Neural progenitor cell (in vitro differentiated cells): ENCODE measurements at regions not wholly inside any gene's neighbourhood (a gene's known extent, or its start where the extent isn't known, plus 50 kb on each side); places are given as distances from the start of the nearest gene placed in this dataset.

ENCODE experiments used
- DNase-seq: peaks from one replicate; pipeline ENCODE4 v3.0.0-alpha.2; 2016; ENCODE audit warnings: low spot score
- H2AFZ ChIP-seq: fragments of 200-600 bp; sonication (generic); replicated peaks from 2 replicates; pipeline ENCODE4 v1.6.1; 2016; ENCODE audit warnings: antibody characterized with exemption
- H3F3A ChIP-seq: fragments of 200-600 bp; sonication (generic); 2 replicates; pipeline ENCODE4 v1.6.1; 2016; ENCODE audit warnings: antibody characterized with exemption, low read depth
- H3K27ac ChIP-seq: fragments of 200-600 bp; sonication (generic); 2 replicates; pipeline ENCODE4 v1.5.1; 2016; ENCODE audit warnings: mild to moderate bottlenecking
- H3K27me3 ChIP-seq: fragments of 200-600 bp; sonication (generic); 2 replicates; pipeline ENCODE4 v1.6.1; 2016; ENCODE audit warnings: mild to moderate bottlenecking, moderate library complexity
- H3K36me3 ChIP-seq: fragments of 200-600 bp; sonication (generic); 2 replicates; pipeline ENCODE4 v1.5.1; 2016
- H3K4me1 ChIP-seq: fragments of 200-600 bp; sonication (generic); 2 replicates; pipeline ENCODE4 v1.6.1; 2016; ENCODE audit warnings: mixed run types
- H3K4me2 ChIP-seq: fragments of 200-600 bp; sonication (generic); 2 replicates; pipeline ENCODE4 v1.6.1; 2016
- H3K4me3 ChIP-seq: fragments of 200-600 bp; sonication (generic); 2 replicates; pipeline ENCODE4 v1.5.1; 2016
- H3K79me2 ChIP-seq: fragments of 200-600 bp; sonication (generic); 2 replicates; pipeline ENCODE4 v1.6.1; 2016; ENCODE audit warnings: low read depth
- H3K9ac ChIP-seq: fragments of 200-600 bp; sonication (generic); 2 replicates; pipeline ENCODE4 v1.6.1; 2016
- H3K9me3 ChIP-seq: fragments of 200-600 bp; sonication (generic); 2 replicates; pipeline ENCODE4 v1.5.1; 2016; ENCODE audit warnings: low read depth
- H4K20me1 ChIP-seq: fragments of 200-600 bp; sonication (generic); 2 replicates; pipeline ENCODE4 v1.6.1; 2016; ENCODE audit warnings: low read depth
- H3K27ac Mint-ChIP-seq: 3 replicates; pipeline ENCODE4 v1.8.0; 2021; ENCODE audit warnings: mixed read lengths
- H3K27me3 Mint-ChIP-seq: 2 replicates; pipeline ENCODE4 v1.8.0; 2022; ENCODE audit warnings: low read depth, mild to moderate bottlenecking, inconsistent platforms, moderate library complexity, mixed read lengths; ENCODE audit not compliant: insufficient read depth
- H3K36me3 Mint-ChIP-seq: 3 replicates; pipeline ENCODE4 v1.8.0; 2021; ENCODE audit warnings: mixed read lengths
- H3K4me1 Mint-ChIP-seq: 3 replicates; pipeline ENCODE4 v1.8.0; 2021; ENCODE audit warnings: mixed read lengths
- H3K4me3 Mint-ChIP-seq: 3 replicates; pipeline ENCODE4 v1.8.0; 2021; ENCODE audit warnings: mild to moderate bottlenecking, moderate library complexity, mixed read lengths
- H3K9me3 Mint-ChIP-seq: 3 replicates; pipeline ENCODE4 v1.8.0; 2020; ENCODE audit warnings: mixed read lengths
- CTCF ChIP-seq: fragments of 200-600 bp; sonication (generic); IDR thresholded peaks from 2 replicates; pipeline ENCODE4 v1.5.1; 2017; ENCODE audit warnings: antibody characterized with exemption, mild to moderate bottlenecking
- EZH2 ChIP-seq: fragments of 200-600 bp; sonication (generic); IDR thresholded peaks from 2 replicates; pipeline ENCODE4 v1.6.1; 2017; ENCODE audit warnings: antibody characterized with exemption, mild to moderate bottlenecking, moderate library complexity
- EZH2phosphoT487 ChIP-seq: fragments of 200-600 bp; sonication (generic); IDR thresholded peaks from 2 replicates; pipeline ENCODE4 v1.6.1; 2017; ENCODE audit warnings: antibody characterized with exemption

GRCh38 chr2:204074456-204074855 lies 137.9 kb downstream of the ICOS start:
- Histone ChIP-seq H3F3A (no peaks in the 10 kb centered on the region), H3K36me3 (no peaks in the 10 kb centered on the region), H3K27ac (no peak overlapping the region), H3K4me1 (no peaks in the 10 kb centered on the region), H3K4me3 (no peak overlapping the region), H3K4me2 (no peak overlapping the region), H3K9me3 (no peaks in the 10 kb centered on the region), H4K20me1 (no peaks in the 10 kb centered on the region), H3K27me3 (no peaks in the 10 kb centered on the region), H2AFZ (no peak overlapping the region), H3K79me2 (no peaks in the 10 kb centered on the region), H3K9ac (no peak overlapping the region)
- no peak overlapping the region for H3K27ac Mint-ChIP-seq
- H3K27me3 Mint-ChIP-seq: peaks cover 2% of the 10 kb centered on the region
- DNase-seq: no peak
- no peaks in the 10 kb centered on the region for H3K9me3 Mint-ChIP-seq
- no peak overlapping the region for H3K4me3 Mint-ChIP-seq
- H3K4me1 Mint-ChIP-seq: no peaks in the 10 kb centered on the region
- no peaks in the 10 kb centered on the region for H3K36me3 Mint-ChIP-seq
- no peak for TF ChIP-seq CTCF
- TF ChIP-seq EZH2phosphoT487: no peak
- TF ChIP-seq EZH2: no peak

DNA sequence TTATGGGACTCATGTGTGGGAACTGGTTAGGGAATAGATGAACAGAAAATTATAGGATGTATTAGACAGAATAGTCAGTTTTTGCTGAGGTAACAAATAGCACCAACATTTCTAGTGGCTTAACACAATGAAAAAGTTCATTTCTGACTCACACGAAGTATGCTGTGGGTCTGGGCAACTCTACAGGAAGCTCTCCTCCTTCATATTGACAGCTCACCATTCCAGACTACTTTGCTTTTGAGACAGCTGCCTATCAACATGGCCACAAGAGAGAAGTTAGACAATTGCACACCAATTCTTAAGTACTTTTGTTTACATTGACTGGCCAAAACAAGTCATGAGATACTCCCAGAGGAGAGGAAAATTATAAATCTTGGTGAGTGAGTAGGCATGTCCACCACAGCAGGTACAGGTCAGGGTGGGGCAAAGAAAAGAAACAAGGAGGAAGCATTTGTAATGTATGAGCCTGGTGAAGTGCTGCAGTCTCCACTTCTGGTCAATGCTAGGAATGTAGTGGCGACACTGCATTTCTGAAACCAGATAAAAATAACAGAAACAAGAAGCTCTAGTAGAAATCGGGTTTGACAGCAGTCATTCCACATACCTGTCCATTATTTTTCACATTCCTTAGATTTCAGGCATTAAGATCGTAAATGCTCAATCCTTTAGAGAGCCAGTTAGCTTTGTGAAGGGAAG lies 141.6 kb downstream of the ICOS start:
- no peaks in the 10 kb centered on the region for H4K20me1 ChIP-seq
- H3K36me3 ChIP-seq: no peaks in the 10 kb centered on the region
- no peak overlapping the region for H2AFZ ChIP-seq
- H3K27me3 ChIP-seq: no peaks in the 10 kb centered on the region
- H3K79me2 ChIP-seq: no peaks in the 10 kb centered on the region
- no peaks in the 10 kb centered on the region for H3K4me1 Mint-ChIP-seq
- H3K9ac ChIP-seq: no peak overlapping the region
- H3K4me1 ChIP-seq: no peaks in the 10 kb centered on the region
- DNase-seq: no peak
- no peak for TF ChIP-seq EZH2phosphoT487
- no peak for TF ChIP-seq EZH2
- TF ChIP-seq CTCF: no peak
- H3K27me3 Mint-ChIP-seq: no peaks in the 10 kb centered on the region
- H3K27ac ChIP-seq: no peak overlapping the region
- H3K36me3 Mint-ChIP-seq: no peaks in the 10 kb centered on the region
- H3F3A ChIP-seq: no peaks in the 10 kb centered on the region
- H3K4me3 ChIP-seq: no peak overlapping the region
- no peak overlapping the region for H3K27ac Mint-ChIP-seq
- H3K4me3 Mint-ChIP-seq: no peak overlapping the region
- no peaks in the 10 kb centered on the region for H3K9me3 ChIP-seq
- no peak overlapping the region for H3K4me2 ChIP-seq
- H3K9me3 Mint-ChIP-seq: no peaks in the 10 kb centered on the region

DNA sequence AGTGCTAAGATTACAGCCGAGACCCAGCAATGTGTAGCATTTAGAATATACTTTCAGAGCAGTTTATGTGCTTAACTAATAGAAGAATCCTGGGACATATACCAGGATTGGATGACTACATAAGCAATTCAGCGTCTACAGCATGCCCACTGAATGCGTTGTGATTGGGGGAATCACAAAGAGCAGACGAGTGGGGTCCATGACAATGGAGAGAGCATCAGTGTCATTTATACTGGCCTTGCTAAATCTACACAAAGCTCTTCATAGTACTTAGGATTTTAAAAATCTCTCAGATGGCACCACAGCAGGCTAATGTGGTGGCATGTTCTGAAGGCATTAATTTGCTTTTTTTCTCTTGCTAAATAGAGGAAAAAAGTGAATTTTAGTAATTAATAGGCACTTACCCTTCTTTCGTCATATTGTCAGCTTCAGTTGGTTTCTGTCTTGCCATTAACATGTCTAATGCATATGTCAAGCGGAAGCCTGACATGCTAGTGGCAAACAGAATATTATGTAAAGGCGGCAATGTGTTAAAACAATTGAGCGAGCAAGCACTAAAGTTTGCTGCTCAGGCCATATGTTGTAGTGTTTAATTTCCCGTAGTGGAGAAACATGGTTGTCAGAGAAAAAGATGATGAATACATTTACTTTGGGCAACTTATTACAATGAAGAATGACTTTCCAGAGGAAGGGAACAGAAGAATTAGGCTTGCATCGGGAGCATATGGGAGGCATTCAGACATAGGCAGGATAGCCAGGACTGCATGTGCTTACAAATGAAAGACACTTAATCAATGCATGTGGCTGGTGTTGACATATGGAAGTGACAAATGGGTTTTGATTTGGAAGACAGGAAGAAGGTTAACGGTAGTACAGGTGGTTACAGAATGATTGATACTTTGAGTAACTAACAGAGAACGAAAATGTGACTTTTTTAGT lies 145.2 kb downstream of the ICOS start:
- Histone ChIP-seq H2AFZ (no peak overlapping the region), H4K20me1 (no peaks in the 10 kb centered on the region), H3K27me3 (no peaks in the 10 kb centered on the region), H3K27ac (no peak overlapping the region), H3K9me3 (no peaks in the 10 kb centered on the region), H3K4me2 (no peak overlapping the region), H3K36me3 (no peaks in the 10 kb centered on the region), H3K4me3 (no peak overlapping the region), H3K4me1 (no peaks in the 10 kb centered on the region), H3F3A (no peaks in the 10 kb centered on the region), H3K9ac (no peak overlapping the region), H3K79me2 (no peaks in the 10 kb centered on the region)
- Mint-ChIP-seq H3K4me1 (no peaks in the 10 kb centered on the region), H3K27ac (no peak overlapping the region), H3K4me3 (no peak overlapping the region), H3K36me3 (no peaks in the 10 kb centered on the region), H3K9me3 (peaks cover 2% of the 10 kb centered on the region), H3K27me3 (no peaks in the 10 kb centered on the region)
- TF ChIP-seq CTCF (no peak), EZH2 (no peak)
- no peak for DNase-seq
